GM12891 (cell line): ENCODE measurements at regions not wholly inside any gene's neighbourhood (a gene's known extent, or its start where the extent isn't known, plus 50 kb on each side); places are given as distances from the start of the nearest gene placed in this dataset.

Source experiments
- POLR2A ChIP-seq: IDR thresholded peaks from 2 replicates; pipeline ENCODE4 v1.6.1; 2011; ENCODE audit warnings: low read depth, low read length, control low read depth
- TAF1 ChIP-seq: IDR thresholded peaks from 2 replicates; pipeline ENCODE4 v1.6.1; 2011; ENCODE audit warnings: low read depth, low read length, control low read depth

DNA sequence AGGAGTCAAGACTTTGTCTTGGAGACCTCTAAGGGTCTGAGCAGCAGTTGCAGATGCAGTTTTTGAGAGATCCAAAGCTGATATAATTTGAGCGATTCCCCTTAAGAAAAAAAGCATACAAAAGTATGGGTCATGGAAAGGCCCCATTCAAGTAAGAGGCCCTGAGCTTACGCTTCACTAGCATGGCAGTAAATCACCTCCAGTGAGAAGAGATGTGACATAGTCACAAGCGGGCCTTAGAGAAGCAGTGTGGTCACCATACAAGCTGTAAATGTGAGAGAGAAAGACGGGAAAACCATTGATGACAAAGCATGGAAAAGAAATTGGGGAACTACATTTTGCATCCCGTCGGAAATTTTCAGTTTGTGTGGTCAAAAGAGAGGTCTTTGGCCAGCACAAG lies 70.6 kb upstream of the GSC start:
- TF ChIP-seq POLR2A (no peak), TAF1 (no peak)
